AG04450 (cell line): ENCODE measurements at regions not wholly inside any gene's neighbourhood (a gene's known extent, or its start where the extent isn't known, plus 50 kb on each side); places are given as distances from the start of the nearest gene placed in this dataset.

Experiments used
- CTCF ChIA-PET: fragments of 300-600, 350-600 bp; formaldehyde crosslinking; extraction: SDS; loops from one replicate; lab custom pipeline; 2022; ENCODE audit warnings: antibody characterized with exemption, inconsistent platforms; lab: Charles Lee
- POLR2A ChIA-PET: fragments of 350-600 bp; formaldehyde crosslinking; extraction: SDS; loops from one replicate; lab custom pipeline; 2021; ENCODE audit warnings: antibody characterized with exemption, inconsistent platforms; lab: Yijun Ruan, JAX
- DNase-seq: peaks from one replicate; pipeline ENCODE4 v3.0.0-alpha.2; 2011; ENCODE audit warnings: low read depth, low spot score
- H3K27ac ChIP-seq: one replicate; pipeline ENCODE4 v1.5.1; 2012; ENCODE audit warnings: low read depth, low read length, control low read depth
- H3K27me3 ChIP-seq: one replicate; pipeline ENCODE4 v1.6.0; 2012; ENCODE audit warnings: low read length; ENCODE audit not compliant: control insufficient read depth, insufficient read depth
- H3K4me3 ChIP-seq: 2 replicates; pipeline ENCODE4 v1.5.1; 2011; ENCODE audit warnings: mild to moderate bottlenecking, low read depth, low read length, control low read depth
- H3K9me3 ChIP-seq: 2 replicates; pipeline ENCODE4 v1.5.1; 2012; ENCODE audit warnings: low read length; ENCODE audit not compliant: control insufficient read depth, insufficient read depth
- CTCF ChIP-seq: IDR thresholded peaks from 2 replicates; pipeline ENCODE4 v1.5.1; 2011; ENCODE audit warnings: low read depth, low read length, control low read depth, inconsistent platforms

GRCh38 chr14:76687611-76688382 is 73.5 kb upstream of the VASH1 start:
- peaks cover 5% of the 10 kb centered on the region; the same call in 1 of the 2 replicates for H3K9me3 ChIP-seq
- POLR2A ChIA-PET: no interaction called here
- H3K27me3 ChIP-seq: peaks cover 2% of the 10 kb centered on the region
- DNase-seq: no peak
- TF ChIP-seq CTCF: no peak
- CTCF ChIA-PET: interaction anchor here (1.1 to 1.7 kb wide), 2 partner anchors 23 to 98 kb away, joined by 3 to 4 read pairs; no protein-coding TSS in a partner anchor
- H3K27ac ChIP-seq: no peak overlapping the region
- no peak overlapping the region for H3K4me3 ChIP-seq

GRCh38 chr14:76688383-76688671 is 72.9 kb upstream of the VASH1 start:
- H3K4me3 ChIP-seq: no peak overlapping the region
- no peak overlapping the region for H3K27ac ChIP-seq
- H3K9me3 ChIP-seq: peaks cover 5% of the 10 kb centered on the region; the same call in 1 of the 2 replicates
- CTCF ChIA-PET: interaction anchor here (1.7 kb wide), 1 partner anchor 23 kb away, joined by 3 read pairs; no protein-coding TSS in a partner anchor
- H3K27me3 ChIP-seq: peaks cover 2% of the 10 kb centered on the region
- DNase-seq: no peak
- TF ChIP-seq CTCF: no peak
- POLR2A ChIA-PET: no interaction called here

- TF ChIP-seq CTCF: no peak
- ChIA-PET POLR2A (no interaction called here), CTCF (no interaction called here)
- no peak for DNase-seq
- H3K27me3 ChIP-seq: peaks cover 2% of the 10 kb centered on the region
- H3K4me3 ChIP-seq: no peak overlapping the region
- peaks cover 5% of the 10 kb centered on the region; the same call in 1 of the 2 replicates for H3K9me3 ChIP-seq
- H3K27ac ChIP-seq: no peak overlapping the region
Observed at GRCh38 chr14:76690502-76691105, 70.7 kb upstream of the VASH1 start.

GRCh38 chr14:76694106-76694505 is 67.2 kb upstream of the VASH1 start:
- Histone ChIP-seq H3K27ac (no peak overlapping the region), H3K27me3 (peaks cover 2% of the 10 kb centered on the region), H3K9me3 (no peaks in the 10 kb centered on the region), H3K4me3 (no peak overlapping the region)
- DNase-seq: no peak
- no peak for TF ChIP-seq CTCF
- POLR2A ChIA-PET: no interaction called here
- CTCF ChIA-PET: interaction anchor here (1.3 kb wide), 1 partner anchor 16 kb away, joined by 11 read pairs; no protein-coding TSS in a partner anchor
